Neural cell (in vitro differentiated cells): ENCODE measurements at regions not wholly inside any gene's neighbourhood (a gene's known extent, or its start where the extent isn't known, plus 50 kb on each side); places are given as distances from the start of the nearest gene placed in this dataset.
A peak's percentile ranks its signal among the peaks of the same experiment; 100 is the strongest.

Source experiments
- H2AFZ ChIP-seq: fragments of 200-600, 300-800 bp; sonication (generic), shearing (Covaris generic); 2 replicates; pipeline ENCODE4 v1.6.0; 2014; ENCODE audit warnings: low read depth, mild to moderate bottlenecking, antibody characterized with exemption, low read length, moderate library complexity
- H3F3A ChIP-seq: fragments of 200-600 bp; shearing (Covaris generic); 2 replicates; pipeline ENCODE4 v1.6.1; 2016; ENCODE audit warnings: mild to moderate bottlenecking, moderate library complexity, mixed read lengths, antibody characterized with exemption, low read length; ENCODE audit not compliant: insufficient read depth, poor library complexity, severe bottlenecking
- H3K27ac ChIP-seq: fragments of 200-600, 300-800 bp; sonication (generic), shearing (Covaris generic); 2 replicates; pipeline ENCODE4 v1.5.1; 2014; ENCODE audit warnings: mild to moderate bottlenecking, low read length, moderate library complexity
- H3K27me3 ChIP-seq: fragments of 300-800, 200-600 bp; sonication (generic), shearing (Covaris generic); 2 replicates; pipeline ENCODE4 v1.6.0; 2014; ENCODE audit warnings: mild to moderate bottlenecking, low read depth, low read length, moderate library complexity; ENCODE audit not compliant: insufficient read depth
- H3K36me3 ChIP-seq: fragments of 300-800, 200-600 bp; sonication (generic), shearing (Covaris generic); 2 replicates; pipeline ENCODE4 v1.5.1; 2014; ENCODE audit warnings: mild to moderate bottlenecking, antibody characterized with exemption, low read length, moderate library complexity; ENCODE audit not compliant: insufficient read depth
- H3K4me2 ChIP-seq: fragments of 300-800, 200-600 bp; sonication (generic), shearing (Covaris generic); 2 replicates; pipeline ENCODE4 v1.6.0; 2014; ENCODE audit warnings: mild to moderate bottlenecking, low read length
- H3K4me3 ChIP-seq: fragments of 300-800, 200-600 bp; sonication (generic), shearing (Covaris generic); 2 replicates; pipeline ENCODE4 v1.5.1; 2014; ENCODE audit warnings: mild to moderate bottlenecking, low read length, moderate library complexity
- H3K79me2 ChIP-seq: fragments of 200-600 bp; shearing (Covaris generic); replicated peaks from 2 replicates; pipeline ENCODE4 v1.6.0; 2014; ENCODE audit warnings: mild to moderate bottlenecking, low read length, moderate library complexity; ENCODE audit not compliant: insufficient read depth
- H3K9ac ChIP-seq: fragments of 300-800, 200-600 bp; sonication (generic), shearing (Covaris generic); 2 replicates; pipeline ENCODE4 v1.6.1; 2016; ENCODE audit warnings: mild to moderate bottlenecking, low read length, mixed read lengths
- H3K9me2 ChIP-seq: fragments of 200-600 bp; shearing (Covaris generic); 2 replicates; pipeline ENCODE4 v1.6.1; 2016; ENCODE audit warnings: mild to moderate bottlenecking, low read length, mixed read lengths; ENCODE audit not compliant: insufficient read depth
- H3K9me3 ChIP-seq: fragments of 200-600, 300-800 bp; sonication (generic), shearing (Covaris generic); 2 replicates; pipeline ENCODE4 v1.6.1; 2016; ENCODE audit warnings: mild to moderate bottlenecking, mixed run types, low read length, moderate library complexity, mixed read lengths
- H4K20me1 ChIP-seq: fragments of 200-600 bp; shearing (Covaris generic); 2 replicates; pipeline ENCODE4 v1.6.1; 2016; ENCODE audit warnings: mild to moderate bottlenecking, mixed run types; ENCODE audit not compliant: insufficient read depth
- EP300 ChIP-seq: fragments of 450-650 bp; conservative IDR thresholded peaks from 2 replicates; pipeline ENCODE4 v1.6.1; 2014; ENCODE audit warnings: antibody characterized with exemption, mild to moderate bottlenecking, moderate library complexity; ENCODE audit not compliant: poor library complexity, severe bottlenecking
- EZH2 ChIP-seq: fragments of 200-600, 300-800 bp; shearing (Covaris generic), sonication (generic); IDR thresholded peaks from 2 replicates; pipeline ENCODE4 v1.6.1; 2014; ENCODE audit warnings: antibody characterized with exemption, low read length, borderline replicate concordance, mild to moderate bottlenecking; ENCODE audit not compliant: insufficient read depth, poor library complexity, severe bottlenecking
- MXI1 ChIP-seq: fragments of 450-650 bp; conservative IDR thresholded peaks from 2 replicates; pipeline ENCODE4 v1.6.1; 2014; ENCODE audit warnings: antibody characterized with exemption, mild to moderate bottlenecking; ENCODE audit not compliant: poor library complexity, severe bottlenecking
- POLR2AphosphoS5 ChIP-seq: IDR thresholded peaks from 2 replicates; pipeline ENCODE4 v1.6.1; 2012
- RAD21 ChIP-seq: fragments of 450-650 bp; conservative IDR thresholded peaks from 2 replicates; pipeline ENCODE4 v1.6.1; 2014; ENCODE audit warnings: antibody characterized with exemption, mild to moderate bottlenecking, moderate library complexity
- SMC3 ChIP-seq: fragments of 450-650 bp; conservative IDR thresholded peaks from 2 replicates; pipeline ENCODE4 v1.6.1; 2014; ENCODE audit warnings: antibody characterized with exemption, mild to moderate bottlenecking, moderate library complexity; ENCODE audit not compliant: poor library complexity
- TAF1 ChIP-seq: IDR thresholded peaks from 2 replicates; pipeline ENCODE4 v1.6.1; 2012; ENCODE audit warnings: low read depth
- TF ChIP-seq, protein P1 (sequence below): fragments of 450-650 bp; IDR thresholded peaks from 2 replicates; pipeline ENCODE4 v1.5.1; 2014; ENCODE audit warnings: antibody characterized with exemption, mild to moderate bottlenecking, moderate library complexity; ENCODE audit not compliant: poor library complexity, severe bottlenecking
- TF ChIP-seq, protein P2 (sequence below): IDR thresholded peaks from 2 replicates; pipeline ENCODE4 v1.6.1; 2012; ENCODE audit warnings: borderline replicate concordance

DNA sequence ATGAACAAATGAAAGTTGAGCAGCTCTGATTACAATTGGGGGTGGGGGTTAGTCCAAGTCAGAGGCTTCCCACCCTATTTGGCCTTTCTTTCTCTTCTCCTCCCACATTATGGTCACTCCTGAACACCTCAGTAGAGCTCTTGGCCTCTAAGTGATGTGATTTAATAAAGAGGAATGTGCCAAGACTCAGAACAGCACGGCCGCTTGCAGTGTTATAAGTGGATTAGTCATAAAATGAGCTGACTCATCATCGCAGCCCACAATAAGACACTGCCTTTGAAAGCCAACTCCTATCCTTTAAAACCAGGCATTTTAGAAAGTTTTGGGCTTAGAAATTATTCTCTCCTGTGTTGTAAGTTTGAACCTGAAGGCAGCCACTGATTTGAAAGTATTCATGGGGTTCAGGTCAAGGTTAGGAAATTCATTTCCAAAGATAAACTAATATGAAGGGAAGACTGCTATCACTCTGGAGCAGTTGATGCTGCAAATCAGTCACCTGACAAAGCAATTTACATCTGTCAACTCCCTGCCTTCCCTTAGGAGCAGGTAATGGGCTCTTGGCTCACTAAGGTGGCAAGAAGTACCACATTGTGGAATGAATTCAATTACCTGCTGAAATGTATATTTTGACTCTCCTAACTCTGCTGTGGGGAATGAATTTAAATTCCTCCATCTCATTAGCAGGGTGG lies 283.6 kb upstream of the NMUR2 start:
- no peak overlapping the region for H3K9ac ChIP-seq
- no peaks in the 10 kb centered on the region for H3K36me3 ChIP-seq
- no peak overlapping the region for H3K4me2 ChIP-seq
- H3K9me3 ChIP-seq = peaks cover 6% of the 10 kb centered on the region
- TF ChIP-seq, protein P1, sequence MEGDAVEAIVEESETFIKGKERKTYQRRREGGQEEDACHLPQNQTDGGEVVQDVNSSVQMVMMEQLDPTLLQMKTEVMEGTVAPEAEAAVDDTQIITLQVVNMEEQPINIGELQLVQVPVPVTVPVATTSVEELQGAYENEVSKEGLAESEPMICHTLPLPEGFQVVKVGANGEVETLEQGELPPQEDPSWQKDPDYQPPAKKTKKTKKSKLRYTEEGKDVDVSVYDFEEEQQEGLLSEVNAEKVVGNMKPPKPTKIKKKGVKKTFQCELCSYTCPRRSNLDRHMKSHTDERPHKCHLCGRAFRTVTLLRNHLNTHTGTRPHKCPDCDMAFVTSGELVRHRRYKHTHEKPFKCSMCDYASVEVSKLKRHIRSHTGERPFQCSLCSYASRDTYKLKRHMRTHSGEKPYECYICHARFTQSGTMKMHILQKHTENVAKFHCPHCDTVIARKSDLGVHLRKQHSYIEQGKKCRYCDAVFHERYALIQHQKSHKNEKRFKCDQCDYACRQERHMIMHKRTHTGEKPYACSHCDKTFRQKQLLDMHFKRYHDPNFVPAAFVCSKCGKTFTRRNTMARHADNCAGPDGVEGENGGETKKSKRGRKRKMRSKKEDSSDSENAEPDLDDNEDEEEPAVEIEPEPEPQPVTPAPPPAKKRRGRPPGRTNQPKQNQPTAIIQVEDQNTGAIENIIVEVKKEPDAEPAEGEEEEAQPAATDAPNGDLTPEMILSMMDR = no peak
- TF ChIP-seq RAD21 (peak; percentile 11), POLR2AphosphoS5 (peak; percentile 59), MXI1 (no peak), TAF1 (no peak), EZH2 (no peak), EP300 (peak; percentile 63), SMC3 (peak; percentile 11)
- TF ChIP-seq, protein P2, sequence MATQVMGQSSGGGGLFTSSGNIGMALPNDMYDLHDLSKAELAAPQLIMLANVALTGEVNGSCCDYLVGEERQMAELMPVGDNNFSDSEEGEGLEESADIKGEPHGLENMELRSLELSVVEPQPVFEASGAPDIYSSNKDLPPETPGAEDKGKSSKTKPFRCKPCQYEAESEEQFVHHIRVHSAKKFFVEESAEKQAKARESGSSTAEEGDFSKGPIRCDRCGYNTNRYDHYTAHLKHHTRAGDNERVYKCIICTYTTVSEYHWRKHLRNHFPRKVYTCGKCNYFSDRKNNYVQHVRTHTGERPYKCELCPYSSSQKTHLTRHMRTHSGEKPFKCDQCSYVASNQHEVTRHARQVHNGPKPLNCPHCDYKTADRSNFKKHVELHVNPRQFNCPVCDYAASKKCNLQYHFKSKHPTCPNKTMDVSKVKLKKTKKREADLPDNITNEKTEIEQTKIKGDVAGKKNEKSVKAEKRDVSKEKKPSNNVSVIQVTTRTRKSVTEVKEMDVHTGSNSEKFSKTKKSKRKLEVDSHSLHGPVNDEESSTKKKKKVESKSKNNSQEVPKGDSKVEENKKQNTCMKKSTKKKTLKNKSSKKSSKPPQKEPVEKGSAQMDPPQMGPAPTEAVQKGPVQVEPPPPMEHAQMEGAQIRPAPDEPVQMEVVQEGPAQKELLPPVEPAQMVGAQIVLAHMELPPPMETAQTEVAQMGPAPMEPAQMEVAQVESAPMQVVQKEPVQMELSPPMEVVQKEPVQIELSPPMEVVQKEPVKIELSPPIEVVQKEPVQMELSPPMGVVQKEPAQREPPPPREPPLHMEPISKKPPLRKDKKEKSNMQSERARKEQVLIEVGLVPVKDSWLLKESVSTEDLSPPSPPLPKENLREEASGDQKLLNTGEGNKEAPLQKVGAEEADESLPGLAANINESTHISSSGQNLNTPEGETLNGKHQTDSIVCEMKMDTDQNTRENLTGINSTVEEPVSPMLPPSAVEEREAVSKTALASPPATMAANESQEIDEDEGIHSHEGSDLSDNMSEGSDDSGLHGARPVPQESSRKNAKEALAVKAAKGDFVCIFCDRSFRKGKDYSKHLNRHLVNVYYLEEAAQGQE = no peak
- no peaks in the 10 kb centered on the region for H3F3A ChIP-seq
- H2AFZ ChIP-seq = no peak overlapping the region
- no peaks in the 10 kb centered on the region for H3K27me3 ChIP-seq
- no peak overlapping the region for H3K27ac ChIP-seq
- no peaks in the 10 kb centered on the region for H3K79me2 ChIP-seq
- no peaks in the 10 kb centered on the region for H4K20me1 ChIP-seq
- no peak overlapping the region for H3K4me3 ChIP-seq
- H3K9me2 ChIP-seq = no peaks in the 10 kb centered on the region

DNA sequence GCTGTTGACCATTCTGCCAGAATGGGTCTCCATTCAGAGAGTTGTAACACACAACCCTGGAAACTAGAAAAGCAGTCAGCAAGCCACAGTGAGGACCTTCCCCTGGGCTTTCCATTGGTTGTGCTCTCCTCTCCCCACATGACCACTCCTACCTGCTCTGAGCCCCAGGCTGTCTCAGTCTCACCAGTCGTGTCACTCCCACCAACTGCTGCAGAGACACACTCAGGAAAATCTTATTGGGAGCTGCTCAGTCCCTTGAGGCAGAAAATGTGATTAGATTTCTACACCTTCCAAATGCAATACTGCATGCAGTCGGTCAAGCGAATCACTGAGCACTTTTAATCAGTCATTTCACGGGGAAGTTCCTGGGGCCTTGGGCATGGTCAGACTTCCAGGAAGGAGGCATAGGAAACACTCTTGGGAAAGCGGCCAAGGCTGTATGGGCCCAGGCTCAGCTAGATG lies 284.2 kb upstream of the NMUR2 start:
- H3K4me3 ChIP-seq = no peak overlapping the region
- H3K36me3 ChIP-seq = no peaks in the 10 kb centered on the region
- TF ChIP-seq, protein P1 = no peak
- no peak for TF ChIP-seq POLR2AphosphoS5
- TF ChIP-seq SMC3 = no peak
- TF ChIP-seq EZH2 = no peak
- no peak for TF ChIP-seq EP300
- TF ChIP-seq TAF1 = no peak
- no peak for TF ChIP-seq MXI1
- no peak for TF ChIP-seq RAD21
- TF ChIP-seq, protein P2 = no peak
- H3K27me3 ChIP-seq = no peaks in the 10 kb centered on the region
- no peaks in the 10 kb centered on the region for H3K79me2 ChIP-seq
- H3F3A ChIP-seq = no peaks in the 10 kb centered on the region
- H2AFZ ChIP-seq = no peak overlapping the region
- H3K9me3 ChIP-seq = peaks cover 6% of the 10 kb centered on the region
- H4K20me1 ChIP-seq = no peaks in the 10 kb centered on the region
- no peak overlapping the region for H3K27ac ChIP-seq
- no peaks in the 10 kb centered on the region for H3K9me2 ChIP-seq
- no peak overlapping the region for H3K4me2 ChIP-seq
- no peak overlapping the region for H3K9ac ChIP-seq
